SK-N-SH treated with all-trans-retinoic acid at 6 μM for 48 hours (cell line): ENCODE measurements at regions not wholly inside any gene's neighbourhood (a gene's known extent, or its start where the extent isn't known, plus 50 kb on each side); places are given as distances from the start of the nearest gene placed in this dataset.

ENCODE experiments used
- ARNTL ChIP-seq: fragments of 450-650 bp; formaldehyde crosslinking; IDR thresholded peaks from 2 replicates; pipeline ENCODE4 v1.5.0; 2020; ENCODE audit warnings: low read depth, mild to moderate bottlenecking, moderate library complexity, borderline replicate concordance
- ZC3H10 ChIP-seq: fragments of 250-450 bp; sonication (Bioruptor Pico); IDR thresholded peaks from 2 replicates; pipeline ENCODE4 v1.5.1; 2021; ENCODE audit warnings: mild to moderate bottlenecking, moderate library complexity
- TF ChIP-seq, protein P1 (sequence below): fragments of 250-450 bp; sonication (Bioruptor Pico); IDR thresholded peaks from 2 replicates; pipeline ENCODE4 v1.5.1; 2020; ENCODE audit warnings: low read depth, mild to moderate bottlenecking, moderate library complexity

DNA sequence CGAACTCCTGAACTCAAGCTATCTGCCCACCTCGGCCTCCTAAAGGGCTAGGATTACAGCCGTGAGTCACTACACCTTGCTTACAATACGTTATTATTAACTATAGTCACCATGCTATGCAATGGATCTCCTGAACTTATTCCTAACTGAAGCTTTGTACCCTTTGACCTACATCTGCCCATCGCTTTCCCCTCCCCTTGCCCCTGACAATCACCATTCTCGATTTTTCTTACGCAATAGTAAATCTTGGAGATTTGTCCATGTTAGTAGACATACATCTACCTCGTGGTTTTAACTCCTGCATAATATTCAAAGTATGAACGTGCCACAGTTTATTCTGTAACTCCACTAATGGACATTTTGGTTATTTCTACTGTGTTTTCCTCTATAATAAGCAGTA, 120.6 kb downstream of the NPIPB5 start:
- TF ChIP-seq, protein P1, sequence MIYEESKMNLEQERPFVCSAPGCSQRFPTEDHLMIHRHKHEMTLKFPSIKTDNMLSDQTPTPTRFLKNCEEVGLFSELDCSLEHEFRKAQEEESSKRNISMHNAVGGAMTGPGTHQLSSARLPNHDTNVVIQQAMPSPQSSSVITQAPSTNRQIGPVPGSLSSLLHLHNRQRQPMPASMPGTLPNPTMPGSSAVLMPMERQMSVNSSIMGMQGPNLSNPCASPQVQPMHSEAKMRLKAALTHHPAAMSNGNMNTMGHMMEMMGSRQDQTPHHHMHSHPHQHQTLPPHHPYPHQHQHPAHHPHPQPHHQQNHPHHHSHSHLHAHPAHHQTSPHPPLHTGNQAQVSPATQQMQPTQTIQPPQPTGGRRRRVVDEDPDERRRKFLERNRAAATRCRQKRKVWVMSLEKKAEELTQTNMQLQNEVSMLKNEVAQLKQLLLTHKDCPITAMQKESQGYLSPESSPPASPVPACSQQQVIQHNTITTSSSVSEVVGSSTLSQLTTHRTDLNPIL (CRISPR knock-in tag) = no peak
- TF ChIP-seq ZC3H10 (no peak), ARNTL (CRISPR knock-in tag) (no peak)
